Upper lobe of right lung (tissue), 1 donor: ENCODE measurements at regions not wholly inside any gene's neighbourhood (a gene's known extent, or its start where the extent isn't known, plus 50 kb on each side); places are given as distances from the start of the nearest gene placed in this dataset.

Experiments
- ATAC-seq: fragments of 200-7000 bp; cut with Tn5 transposase; one replicate; pipeline ENCODE4 v1.9.1; 2020; ENCODE audit warnings: mild to moderate bottlenecking, moderate library complexity
- DNase-seq: peaks from one replicate; pipeline ENCODE4 v3.0.0-alpha.2; 2020
- H3K27ac ChIP-seq: fragments of 200-600 bp; one replicate; pipeline ENCODE4 v1.8.0; 2022
- H3K27me3 ChIP-seq: fragments of 200-600 bp; one replicate; pipeline ENCODE4 v1.8.0; 2022; ENCODE audit warnings: mild to moderate bottlenecking
- H3K36me3 ChIP-seq: fragments of 200-600 bp; one replicate; pipeline ENCODE4 v1.8.0; 2022
- H3K4me1 ChIP-seq: fragments of 200-600 bp; one replicate; pipeline ENCODE4 v1.8.0; 2022
- H3K4me3 ChIP-seq: fragments of 200-600 bp; one replicate; pipeline ENCODE4 v1.8.0; 2022; ENCODE audit warnings: mild to moderate bottlenecking
- H3K9me3 ChIP-seq: fragments of 200-600 bp; one replicate; pipeline ENCODE4 v1.8.0; 2022
- intact Hi-C: fragments of 100-400 bp; cut with DNase I; formaldehyde crosslinking; loops from one replicate; pipeline ENCODE4 v1.11.0; 2022
- TF ChIP-seq, protein P1 (sequence below): fragments of 200-600 bp; IDR thresholded peaks from one replicate; pipeline ENCODE4 v1.8.0; 2022; ENCODE audit warnings: antibody characterized with exemption
- donor health status: DM: no; HTN: yes; CAD: no; lungs with severe emphysema.

DNA sequence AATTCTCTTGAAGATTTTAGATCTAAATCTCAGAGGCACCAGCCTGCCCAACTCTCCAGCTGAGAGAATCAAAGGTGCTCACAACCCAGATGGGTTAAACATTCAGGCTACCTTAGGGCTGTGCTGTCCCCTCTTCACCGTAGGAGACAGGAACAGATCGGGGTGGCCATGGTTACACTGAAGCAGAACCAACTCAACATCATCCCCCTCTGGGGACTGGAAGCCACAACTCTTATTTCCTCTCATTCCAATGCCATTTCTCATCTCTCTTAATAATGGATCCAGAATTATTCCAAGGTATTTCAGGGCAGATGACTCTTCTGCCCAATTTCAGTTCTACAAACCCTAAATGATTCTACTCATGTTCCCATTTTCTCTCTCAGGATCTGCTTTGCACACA, 109.7 kb downstream of the NKX6-1 start:
- no peaks in the 10 kb centered on the region for H3K36me3 ChIP-seq
- H3K4me1 ChIP-seq, result no peaks in the 10 kb centered on the region
- no peak overlapping the region for H3K4me3 ChIP-seq
- DNase-seq, result no peak
- intact Hi-C loops, result no loop called here
- H3K27ac ChIP-seq, result no peak overlapping the region
- TF ChIP-seq, protein P1, sequence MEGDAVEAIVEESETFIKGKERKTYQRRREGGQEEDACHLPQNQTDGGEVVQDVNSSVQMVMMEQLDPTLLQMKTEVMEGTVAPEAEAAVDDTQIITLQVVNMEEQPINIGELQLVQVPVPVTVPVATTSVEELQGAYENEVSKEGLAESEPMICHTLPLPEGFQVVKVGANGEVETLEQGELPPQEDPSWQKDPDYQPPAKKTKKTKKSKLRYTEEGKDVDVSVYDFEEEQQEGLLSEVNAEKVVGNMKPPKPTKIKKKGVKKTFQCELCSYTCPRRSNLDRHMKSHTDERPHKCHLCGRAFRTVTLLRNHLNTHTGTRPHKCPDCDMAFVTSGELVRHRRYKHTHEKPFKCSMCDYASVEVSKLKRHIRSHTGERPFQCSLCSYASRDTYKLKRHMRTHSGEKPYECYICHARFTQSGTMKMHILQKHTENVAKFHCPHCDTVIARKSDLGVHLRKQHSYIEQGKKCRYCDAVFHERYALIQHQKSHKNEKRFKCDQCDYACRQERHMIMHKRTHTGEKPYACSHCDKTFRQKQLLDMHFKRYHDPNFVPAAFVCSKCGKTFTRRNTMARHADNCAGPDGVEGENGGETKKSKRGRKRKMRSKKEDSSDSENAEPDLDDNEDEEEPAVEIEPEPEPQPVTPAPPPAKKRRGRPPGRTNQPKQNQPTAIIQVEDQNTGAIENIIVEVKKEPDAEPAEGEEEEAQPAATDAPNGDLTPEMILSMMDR, result no peak
- no peaks in the 10 kb centered on the region for H3K9me3 ChIP-seq
- ATAC-seq, result no peak
- H3K27me3 ChIP-seq, result no peaks in the 10 kb centered on the region

DNA sequence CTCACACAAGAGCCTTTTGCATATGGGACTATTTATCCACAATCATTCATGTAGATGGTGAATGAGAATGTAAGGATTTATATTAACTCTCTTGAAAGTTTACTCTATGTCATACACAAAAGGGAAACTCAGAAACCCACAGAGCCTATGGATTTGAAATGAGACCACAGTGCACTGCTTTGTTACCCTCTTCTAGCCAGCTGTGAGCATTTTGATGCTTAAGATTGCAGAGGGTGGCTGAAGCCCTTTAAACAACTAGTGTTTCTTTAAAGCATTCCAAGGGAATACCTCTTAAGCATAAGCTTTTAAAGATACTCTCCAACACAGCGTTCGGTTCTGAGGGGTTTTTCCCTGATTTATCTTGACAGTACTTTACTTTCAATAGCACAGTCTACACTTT, 113.9 kb downstream of the NKX6-1 start:
- no peak overlapping the region for H3K27ac ChIP-seq
- intact Hi-C loops, result no loop called here
- no peaks in the 10 kb centered on the region for H3K4me1 ChIP-seq
- H3K36me3 ChIP-seq, result no peaks in the 10 kb centered on the region
- TF ChIP-seq, protein P1, result no peak
- ATAC-seq (no peak), DNase-seq (no peak)
- no peaks in the 10 kb centered on the region for H3K9me3 ChIP-seq
- no peak overlapping the region for H3K4me3 ChIP-seq
- no peaks in the 10 kb centered on the region for H3K27me3 ChIP-seq

DNA sequence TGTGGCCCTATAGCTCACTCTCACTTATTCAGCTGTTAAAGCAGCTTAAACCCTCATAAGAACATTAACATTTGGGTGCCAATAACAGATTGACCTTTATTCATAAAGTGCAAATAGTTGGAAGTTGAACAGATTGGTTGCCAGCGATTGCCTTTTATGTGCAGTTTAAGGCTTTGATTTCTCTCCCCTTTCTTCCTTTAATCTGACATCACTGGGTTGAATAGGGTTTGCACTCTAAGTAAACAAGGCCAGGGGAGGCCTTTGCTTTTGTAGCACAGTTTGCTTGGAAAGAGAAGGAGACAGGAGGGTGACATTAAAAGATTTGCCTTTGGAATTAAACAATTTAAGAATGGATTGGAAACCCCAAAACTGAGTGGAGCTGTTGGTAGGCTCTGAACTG, 114.3 kb downstream of the NKX6-1 start:
- Histone ChIP-seq H3K27ac (no peak overlapping the region), H3K9me3 (no peaks in the 10 kb centered on the region), H3K27me3 (no peaks in the 10 kb centered on the region), H3K36me3 (no peaks in the 10 kb centered on the region), H3K4me1 (no peaks in the 10 kb centered on the region), H3K4me3 (no peak overlapping the region)
- DNase-seq, result no peak
- intact Hi-C loops, result no loop called here
- TF ChIP-seq, protein P1, result no peak
- no peak for ATAC-seq

DNA sequence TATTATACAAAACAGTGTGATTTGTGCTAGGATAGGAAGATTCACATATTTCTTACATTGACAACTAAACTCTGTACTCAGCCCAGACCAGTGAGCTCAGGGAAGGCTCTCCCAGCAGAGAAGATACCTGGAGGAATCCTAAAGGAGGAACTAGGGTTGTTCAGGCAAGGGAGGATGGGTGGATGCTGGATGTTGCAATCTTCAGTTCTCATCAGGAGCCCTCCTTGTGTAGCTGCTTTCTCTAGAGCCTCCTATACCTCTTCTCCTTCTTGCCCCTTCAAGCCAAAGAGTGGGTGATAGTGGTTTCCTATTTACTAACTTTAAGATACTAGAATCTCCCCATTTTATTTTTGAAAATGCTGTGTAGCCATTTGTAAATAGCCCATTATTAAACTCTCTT, 117.3 kb downstream of the NKX6-1 start:
- TF ChIP-seq, protein P1, result no peak
- H3K27me3 ChIP-seq, result no peaks in the 10 kb centered on the region
- H3K9me3 ChIP-seq, result no peaks in the 10 kb centered on the region
- intact Hi-C loops, result no loop called here
- no peak overlapping the region for H3K4me3 ChIP-seq
- H3K4me1 ChIP-seq, result no peaks in the 10 kb centered on the region
- H3K27ac ChIP-seq, result no peak overlapping the region
- DNase-seq (no peak), ATAC-seq (no peak)
- no peaks in the 10 kb centered on the region for H3K36me3 ChIP-seq

DNA sequence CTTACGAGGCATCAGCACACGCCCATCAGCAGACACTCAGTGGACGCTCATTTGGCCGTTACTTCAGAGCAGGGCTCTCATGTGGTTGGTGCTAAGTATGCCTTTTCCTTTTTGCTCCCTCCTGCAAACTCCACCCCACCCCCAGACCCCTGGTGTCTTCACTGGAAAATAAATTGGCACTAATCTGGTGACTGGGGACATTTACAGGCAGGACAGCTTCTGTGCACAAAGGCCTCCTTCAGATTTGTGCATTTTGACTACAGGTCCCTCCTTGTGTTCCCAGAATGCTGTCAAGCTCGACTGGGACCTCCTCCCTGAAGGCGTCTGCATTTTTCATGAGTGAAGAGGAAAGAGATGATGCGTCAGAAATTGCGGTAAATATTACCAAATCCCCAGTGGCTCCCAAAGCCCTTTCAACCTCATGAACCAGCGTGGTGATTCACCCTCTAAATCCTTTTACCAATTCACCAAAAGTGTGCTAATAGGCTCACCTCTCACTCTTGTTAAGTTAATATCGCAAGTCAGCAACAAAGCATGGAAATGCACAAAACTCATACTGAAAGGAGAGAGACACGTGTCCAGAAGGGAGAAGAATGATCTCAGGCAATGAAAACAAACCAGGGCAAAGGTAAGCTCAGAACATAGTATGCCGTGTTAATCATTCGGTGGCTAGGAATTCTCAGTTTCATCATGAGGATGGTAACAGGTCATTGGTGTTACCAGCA, 119.0 kb downstream of the NKX6-1 start:
- intact Hi-C loops, result no loop called here
- no peak overlapping the region for H3K27ac ChIP-seq
- H3K9me3 ChIP-seq, result no peaks in the 10 kb centered on the region
- no peak overlapping the region for H3K4me3 ChIP-seq
- no peak for DNase-seq
- ATAC-seq, result no peak
- TF ChIP-seq, protein P1, result no peak
- no peaks in the 10 kb centered on the region for H3K36me3 ChIP-seq
- H3K27me3 ChIP-seq, result no peaks in the 10 kb centered on the region
- H3K4me1 ChIP-seq, result no peaks in the 10 kb centered on the region

DNA sequence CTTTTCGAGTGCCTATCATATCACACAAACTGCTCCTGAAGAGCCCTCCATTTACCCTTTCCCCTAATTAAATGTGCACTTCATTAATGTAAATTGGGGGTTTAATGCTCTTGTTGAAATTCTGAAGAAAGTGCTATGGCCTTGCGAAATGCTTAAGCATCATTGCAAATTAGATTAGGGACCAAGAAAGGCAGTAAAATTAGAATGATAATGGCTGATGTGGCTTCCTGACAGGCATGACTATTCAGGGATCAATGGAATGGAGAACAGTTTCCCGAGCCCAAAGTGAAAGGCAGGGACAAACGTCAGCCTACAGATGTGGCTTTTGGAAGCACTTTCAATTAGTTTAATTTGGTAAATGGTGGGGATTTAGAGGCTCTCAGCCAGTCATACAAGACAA, 120.1 kb downstream of the NKX6-1 start:
- no peak for DNase-seq
- no peak for ATAC-seq
- intact Hi-C loops, result no loop called here
- Histone ChIP-seq H3K4me3 (no peak overlapping the region), H3K36me3 (no peaks in the 10 kb centered on the region), H3K27me3 (no peaks in the 10 kb centered on the region), H3K9me3 (no peaks in the 10 kb centered on the region), H3K4me1 (no peaks in the 10 kb centered on the region), H3K27ac (no peak overlapping the region)
- TF ChIP-seq, protein P1, result no peak
